PC-3 (cell line): ENCODE measurements at regions not wholly inside any gene's neighbourhood (a gene's known extent, or its start where the extent isn't known, plus 50 kb on each side); places are given as distances from the start of the nearest gene placed in this dataset.
"Not testable (repeated sequence)": the region's sequence is repeated elsewhere in the genome, so short reads cannot be mapped to it uniquely, and the experiment has no call there.

Experiments
- EZH2phosphoT487 ChIP-seq: fragments of 300-600 bp; sonication (generic); IDR thresholded peaks from 2 replicates; pipeline ENCODE4 v1.6.1; 2018; ENCODE audit warnings: mild to moderate bottlenecking, antibody characterized with exemption, low read length, borderline replicate concordance
- TF ChIP-seq, protein P1 (sequence below): fragments of 300-600 bp; sonication (generic); conservative IDR thresholded peaks from 2 replicates; pipeline ENCODE4 v1.5.1; 2017; ENCODE audit warnings: antibody characterized with exemption, low read depth, mild to moderate bottlenecking, low read length

GRCh38 chr1:91182807-91183206 lies 161.0 kb upstream of the ZNF644 start:
- TF ChIP-seq, protein P1, sequence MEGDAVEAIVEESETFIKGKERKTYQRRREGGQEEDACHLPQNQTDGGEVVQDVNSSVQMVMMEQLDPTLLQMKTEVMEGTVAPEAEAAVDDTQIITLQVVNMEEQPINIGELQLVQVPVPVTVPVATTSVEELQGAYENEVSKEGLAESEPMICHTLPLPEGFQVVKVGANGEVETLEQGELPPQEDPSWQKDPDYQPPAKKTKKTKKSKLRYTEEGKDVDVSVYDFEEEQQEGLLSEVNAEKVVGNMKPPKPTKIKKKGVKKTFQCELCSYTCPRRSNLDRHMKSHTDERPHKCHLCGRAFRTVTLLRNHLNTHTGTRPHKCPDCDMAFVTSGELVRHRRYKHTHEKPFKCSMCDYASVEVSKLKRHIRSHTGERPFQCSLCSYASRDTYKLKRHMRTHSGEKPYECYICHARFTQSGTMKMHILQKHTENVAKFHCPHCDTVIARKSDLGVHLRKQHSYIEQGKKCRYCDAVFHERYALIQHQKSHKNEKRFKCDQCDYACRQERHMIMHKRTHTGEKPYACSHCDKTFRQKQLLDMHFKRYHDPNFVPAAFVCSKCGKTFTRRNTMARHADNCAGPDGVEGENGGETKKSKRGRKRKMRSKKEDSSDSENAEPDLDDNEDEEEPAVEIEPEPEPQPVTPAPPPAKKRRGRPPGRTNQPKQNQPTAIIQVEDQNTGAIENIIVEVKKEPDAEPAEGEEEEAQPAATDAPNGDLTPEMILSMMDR, result not testable (repeated sequence)
- TF ChIP-seq EZH2phosphoT487, result not testable (repeated sequence)
